PFSK-1 (cell line): ENCODE measurements at regions not wholly inside any gene's neighbourhood (a gene's known extent, or its start where the extent isn't known, plus 50 kb on each side); places are given as distances from the start of the nearest gene placed in this dataset.

ENCODE experiments used
- FOXP2 ChIP-seq: optimal IDR thresholded peaks from 2 replicates; pipeline ENCODE3; 2011; ENCODE audit warnings: borderline replicate concordance, control low read depth, inconsistent platforms; ENCODE audit not compliant: insufficient read depth; ENCODE audit errors: extremely low read length, extremely low read depth
- POLR2AphosphoS5 ChIP-seq: IDR thresholded peaks from 2 replicates; pipeline ENCODE4 v1.6.1; 2012; ENCODE audit warnings: low read depth, mild to moderate bottlenecking, control low read depth, low read length, moderate library complexity
- REST ChIP-seq, 2 experiments: IDR thresholded peaks; 2 replicates each; pipeline versions ENCODE4 v1.6.1 to v1.8.0; 2011 to 2012; ENCODE audit warnings: low read depth in 2 of 2, low read length in 2 of 2, control low read depth in 1 of 2, inconsistent platforms in 1 of 2, mild to moderate bottlenecking in 1 of 2, moderate library complexity in 1 of 2; ENCODE audit not compliant: insufficient read depth in 1 of 2
- SIN3A ChIP-seq: IDR thresholded peaks from 2 replicates; pipeline ENCODE4 v1.6.1; 2012; ENCODE audit warnings: mild to moderate bottlenecking, low read length, moderate library complexity, borderline replicate concordance; ENCODE audit not compliant: insufficient read depth
- TAF1 ChIP-seq: IDR thresholded peaks from 2 replicates; pipeline ENCODE4 v1.6.1; 2012; ENCODE audit warnings: low read length, control low read depth, borderline replicate concordance; ENCODE audit not compliant: insufficient read depth

DNA sequence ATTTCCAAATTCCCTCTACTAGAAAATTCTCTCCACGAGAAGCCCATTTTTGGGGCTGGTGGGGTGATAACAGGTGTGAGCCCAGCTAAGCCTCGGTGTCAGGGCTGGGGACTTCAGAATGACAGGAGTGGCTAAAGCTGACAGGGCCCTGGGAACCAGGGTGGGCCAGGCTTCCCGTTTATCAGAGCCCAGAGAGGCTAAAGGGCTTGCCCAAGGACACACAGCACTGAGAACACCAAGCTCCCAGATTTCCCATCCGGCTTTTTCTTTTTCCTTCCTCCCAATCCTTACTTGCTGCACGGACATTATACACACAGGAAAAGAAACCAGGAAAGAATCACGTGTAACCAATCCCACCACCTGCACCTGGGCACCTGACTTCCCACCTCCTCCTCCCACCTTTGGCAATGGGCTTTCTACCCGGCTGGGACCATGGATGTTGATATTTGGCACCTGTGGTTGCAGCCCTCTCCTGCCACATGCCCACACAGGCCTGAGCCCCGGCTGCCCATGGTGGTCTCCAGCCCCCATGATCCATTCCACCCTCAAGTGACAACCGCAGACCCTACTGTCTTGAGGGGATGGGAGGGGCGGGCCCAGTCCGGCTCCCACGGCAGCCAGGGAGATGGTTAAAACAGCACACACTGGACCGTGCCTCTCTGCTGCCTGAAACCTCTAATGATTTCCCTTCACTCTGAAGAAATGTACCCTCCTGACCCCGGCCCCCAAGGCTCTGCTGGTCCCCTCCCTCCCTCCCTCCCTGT lies 78.9 kb downstream of the ENGASE start:
- no peak for TF ChIP-seq REST (IDR thresholded peaks at IDR 0.05; ENCODE audit: insufficient read depth in 1 of 2, low read depth in 2 of 2, low read length in 2 of 2)
- TF ChIP-seq POLR2AphosphoS5: no peak
- no peak for TF ChIP-seq FOXP2
- TF ChIP-seq SIN3A: no peak
- TF ChIP-seq TAF1: no peak

- TF ChIP-seq FOXP2 (no peak), TAF1 (no peak), SIN3A (no peak), POLR2AphosphoS5 (no peak)
Observed at GRCh38 chr17:79152636-79153035, 78.0 kb downstream of the ENGASE start.

DNA sequence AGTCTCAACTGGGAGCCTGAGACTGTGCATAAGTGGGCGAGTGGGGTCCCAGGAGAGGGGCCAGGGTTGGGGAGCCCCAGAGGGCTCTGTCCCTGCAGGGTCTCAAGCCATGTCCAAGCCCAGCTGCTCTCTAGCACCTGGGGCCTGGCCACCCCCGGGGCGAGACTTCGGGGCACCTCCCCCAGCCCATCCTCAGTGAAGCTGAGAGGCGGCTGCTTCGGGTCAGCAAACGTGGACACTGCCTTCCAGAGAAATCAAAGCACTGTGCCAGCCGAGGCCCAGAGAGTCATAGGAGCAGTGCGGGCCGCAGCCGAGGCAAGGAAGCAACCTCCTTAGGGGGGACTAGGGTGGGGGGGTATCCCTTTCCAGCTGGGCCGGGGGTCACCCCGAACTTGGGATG lies 77.5 kb downstream of the ENGASE start:
- TF ChIP-seq FOXP2 (no peak), REST (IDR thresholded peaks at IDR 0.05; ENCODE audit: insufficient read depth in 1 of 2, low read depth in 2 of 2, low read length in 2 of 2) (no peak), SIN3A (no peak), TAF1 (no peak), POLR2AphosphoS5 (no peak)

DNA sequence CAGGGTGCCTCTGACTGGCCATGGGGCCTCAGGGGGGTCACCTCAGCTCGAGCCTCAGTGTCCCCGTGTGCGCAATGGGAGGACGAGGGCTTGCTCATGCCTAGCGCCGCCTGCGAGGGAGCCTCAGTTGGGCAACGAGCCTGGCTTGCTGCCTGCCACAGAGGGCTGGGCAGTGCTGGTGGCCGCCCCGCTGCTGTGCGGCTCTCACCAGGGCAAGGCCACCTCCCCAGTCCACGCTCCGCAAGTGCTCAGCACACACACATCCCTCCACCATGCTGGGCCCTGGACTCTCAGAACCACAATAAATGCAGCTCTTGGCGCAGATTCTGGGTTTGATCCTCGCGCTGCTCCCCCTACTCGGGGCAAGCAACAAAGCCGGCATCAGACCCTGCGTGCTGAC lies 76.2 kb downstream of the ENGASE start:
- TF ChIP-seq SIN3A: no peak
- TF ChIP-seq REST (IDR thresholded peaks at IDR 0.05; ENCODE audit: insufficient read depth in 1 of 2, low read depth in 2 of 2, low read length in 2 of 2): no peak
- no peak for TF ChIP-seq FOXP2
- no peak for TF ChIP-seq TAF1
- TF ChIP-seq POLR2AphosphoS5: no peak

DNA sequence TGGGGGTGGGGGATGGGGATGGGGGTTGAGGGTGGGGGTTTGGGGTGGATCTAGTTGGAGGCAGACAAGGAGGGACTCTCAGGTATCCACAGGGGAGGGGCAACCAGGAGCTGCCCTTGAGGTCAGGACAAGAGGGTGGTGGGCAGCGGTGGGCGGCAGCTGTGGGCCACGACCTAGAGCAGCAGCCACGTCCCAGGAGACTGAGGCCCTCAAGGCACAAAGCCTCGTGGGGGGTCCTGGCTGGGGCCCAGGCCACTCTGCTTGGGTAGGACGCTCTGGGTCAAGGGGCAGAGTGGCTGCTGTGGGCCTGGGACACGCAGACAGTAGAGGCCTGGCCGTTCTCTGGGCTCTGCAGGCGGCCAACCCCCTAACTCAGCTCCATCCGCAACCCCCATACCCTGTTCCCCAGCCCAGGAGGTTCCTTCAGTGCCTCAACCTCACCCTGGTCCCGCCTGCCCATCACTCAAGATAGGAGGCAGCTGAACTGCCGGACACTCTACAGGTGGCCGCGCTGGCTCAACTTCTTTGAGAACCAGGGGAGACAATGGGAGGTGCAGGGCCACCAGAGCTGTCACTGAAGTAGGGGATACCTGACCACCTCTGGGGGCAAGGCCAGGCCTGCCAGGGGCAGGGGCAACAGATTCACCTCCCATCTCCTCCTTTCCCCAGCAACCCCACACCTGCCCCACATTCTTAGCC lies 75.6 kb downstream of the ENGASE start:
- no peak for TF ChIP-seq FOXP2
- no peak for TF ChIP-seq POLR2AphosphoS5
- no peak for TF ChIP-seq TAF1
- no peak for TF ChIP-seq SIN3A
- TF ChIP-seq REST (IDR thresholded peaks at IDR 0.05; ENCODE audit: insufficient read depth in 1 of 2, low read depth in 2 of 2, low read length in 2 of 2): no peak
